ENCODE measurements at regions not wholly inside any gene's neighbourhood (a gene's known extent, or its start where the extent isn't known, plus 50 kb on each side); places are given as distances from the start of the nearest gene placed in this dataset.

- TF ChIP-seq, protein P1, sequence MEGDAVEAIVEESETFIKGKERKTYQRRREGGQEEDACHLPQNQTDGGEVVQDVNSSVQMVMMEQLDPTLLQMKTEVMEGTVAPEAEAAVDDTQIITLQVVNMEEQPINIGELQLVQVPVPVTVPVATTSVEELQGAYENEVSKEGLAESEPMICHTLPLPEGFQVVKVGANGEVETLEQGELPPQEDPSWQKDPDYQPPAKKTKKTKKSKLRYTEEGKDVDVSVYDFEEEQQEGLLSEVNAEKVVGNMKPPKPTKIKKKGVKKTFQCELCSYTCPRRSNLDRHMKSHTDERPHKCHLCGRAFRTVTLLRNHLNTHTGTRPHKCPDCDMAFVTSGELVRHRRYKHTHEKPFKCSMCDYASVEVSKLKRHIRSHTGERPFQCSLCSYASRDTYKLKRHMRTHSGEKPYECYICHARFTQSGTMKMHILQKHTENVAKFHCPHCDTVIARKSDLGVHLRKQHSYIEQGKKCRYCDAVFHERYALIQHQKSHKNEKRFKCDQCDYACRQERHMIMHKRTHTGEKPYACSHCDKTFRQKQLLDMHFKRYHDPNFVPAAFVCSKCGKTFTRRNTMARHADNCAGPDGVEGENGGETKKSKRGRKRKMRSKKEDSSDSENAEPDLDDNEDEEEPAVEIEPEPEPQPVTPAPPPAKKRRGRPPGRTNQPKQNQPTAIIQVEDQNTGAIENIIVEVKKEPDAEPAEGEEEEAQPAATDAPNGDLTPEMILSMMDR (IDR thresholded peaks at IDR 0.05 in 2 of 3, conservative IDR thresholded peaks at IDR 0.05 in 1 of 3; ENCODE audit: borderline replicate concordance in 1 of 3, insufficient read depth in 1 of 3, low read depth in 2 of 3, low read length in 2 of 3): peak in 2 of 3 experiments; percentile 42 to 63; a peak in 4 of 6 replicates
- no peak for TF ChIP-seq TCF7L2 (IDR thresholded peaks at IDR 0.05; ENCODE audit: borderline replicate concordance, extremely low read depth, insufficient read depth, insufficient read length)
Observed at GRCh38 chr4:178275671-178276360, 833.6 kb upstream of the AGA start.

All from HCT116 (cell line).